CD4-positive, alpha-beta T cell treated with Interleukin-12 subunit alpha and Interleukin-12 subunit beta, for 1 hour (primary cell): ENCODE measurements at regions not wholly inside any gene's neighbourhood (a gene's known extent, or its start where the extent isn't known, plus 50 kb on each side); places are given as distances from the start of the nearest gene placed in this dataset.
"Not testable (repeated sequence)": the region's sequence is repeated elsewhere in the genome, so short reads cannot be mapped to it uniquely, and the experiment has no call there.

Source experiments
- DNase-seq: peaks from one replicate; pipeline ENCODE4 v3.0.0-alpha.2; 2020

DNA sequence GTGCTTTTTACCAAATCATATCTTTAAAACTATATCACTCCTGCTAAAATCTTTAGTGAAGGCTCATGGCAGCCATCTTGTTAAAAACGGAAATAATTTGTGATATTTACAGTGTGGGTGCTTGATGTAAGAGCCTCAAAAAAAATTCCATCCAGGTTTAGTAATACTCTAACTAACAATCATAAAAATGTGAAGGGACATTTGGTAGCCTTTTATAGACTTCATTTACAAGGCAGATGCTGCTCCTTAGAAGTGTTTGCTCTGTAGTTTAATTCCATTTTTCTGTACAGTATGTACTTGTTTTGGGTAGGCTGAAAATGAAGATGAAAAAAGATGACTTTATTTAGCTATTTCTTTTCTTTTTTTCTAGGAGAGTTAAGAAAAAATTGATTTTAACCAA, 525.0 kb downstream of the ZEB2 start:
- no peak for DNase-seq

DNA sequence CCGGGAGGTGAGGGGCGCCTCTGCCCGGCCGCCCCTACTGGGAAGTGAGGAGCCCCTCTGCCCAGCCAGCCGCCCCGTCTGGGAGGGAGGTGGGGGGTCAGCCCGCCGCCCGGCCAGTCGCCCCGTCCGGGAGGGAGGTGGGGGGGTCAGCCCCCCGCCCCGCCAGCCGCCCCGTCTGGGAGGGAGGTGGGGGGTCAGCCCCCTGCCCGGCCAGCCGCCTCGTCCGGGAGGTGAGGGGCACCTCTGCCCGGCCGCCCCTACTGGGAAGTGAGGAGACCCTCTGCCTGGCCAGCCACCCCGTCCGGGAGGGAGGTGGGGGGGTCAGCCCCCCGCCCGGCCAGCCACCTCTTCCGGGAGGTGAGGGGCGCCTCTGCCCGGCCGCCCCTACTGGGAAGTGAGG, 528.3 kb downstream of the ZEB2 start:
- not testable (repeated sequence) for DNase-seq

DNA sequence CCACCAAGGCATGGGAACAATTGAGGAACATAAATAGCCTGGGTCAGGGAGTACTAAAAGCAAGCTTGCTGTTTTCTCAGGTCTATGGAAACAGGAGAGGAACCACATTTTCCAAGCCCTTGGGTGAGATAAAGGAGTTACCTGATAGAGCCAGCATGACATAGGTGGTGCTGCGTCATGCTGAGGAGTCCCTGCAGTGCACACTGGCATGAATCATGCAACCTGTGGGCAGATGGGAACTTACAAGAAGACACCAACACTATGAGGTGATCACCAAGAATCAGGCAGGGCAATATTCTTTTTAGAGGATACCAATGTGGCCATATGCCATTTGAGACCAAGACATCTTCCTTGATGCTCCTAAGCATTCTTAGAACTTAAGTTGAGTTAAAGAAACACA, 531.8 kb downstream of the ZEB2 start:
- DNase-seq, result no peak

DNA sequence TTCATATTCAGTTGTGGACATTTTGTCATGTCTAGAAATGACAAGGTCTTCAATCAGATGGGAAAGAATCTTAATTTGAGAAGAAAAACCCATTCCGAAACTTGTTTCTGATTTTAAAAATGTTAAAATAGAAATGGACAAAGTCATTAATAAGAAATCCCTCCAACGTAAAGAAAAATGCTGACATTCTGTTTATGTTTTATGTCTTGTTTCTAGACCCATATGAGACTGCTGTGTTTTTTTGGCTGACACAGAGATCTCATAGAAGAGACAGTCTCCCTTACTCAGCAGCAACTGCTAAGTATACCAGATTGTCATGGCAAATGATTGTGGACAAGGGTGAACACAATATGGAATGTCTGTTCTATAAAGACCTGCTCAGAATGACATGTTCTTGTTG, 538.5 kb downstream of the ZEB2 start:
- no peak for DNase-seq

DNA sequence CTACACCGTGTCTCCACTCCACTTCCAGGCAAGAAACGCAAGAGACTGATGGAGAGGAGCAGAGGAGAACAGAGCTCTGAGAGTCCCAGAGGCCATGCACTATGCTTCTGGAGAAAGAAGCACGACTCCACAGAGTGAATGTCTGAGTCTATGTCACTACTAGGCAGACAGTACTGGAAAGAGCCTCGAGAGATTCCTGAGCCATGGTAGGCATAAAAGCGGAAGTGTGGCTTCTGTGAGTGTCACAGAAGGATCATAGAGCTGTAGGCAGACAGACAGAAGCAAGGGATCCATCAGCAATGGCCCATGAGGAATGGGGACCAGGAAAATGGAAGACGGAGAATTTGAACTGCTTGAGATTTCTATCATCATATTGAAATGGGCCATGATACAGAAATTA, 542.6 kb downstream of the ZEB2 start:
- DNase-seq, result no peak

DNA sequence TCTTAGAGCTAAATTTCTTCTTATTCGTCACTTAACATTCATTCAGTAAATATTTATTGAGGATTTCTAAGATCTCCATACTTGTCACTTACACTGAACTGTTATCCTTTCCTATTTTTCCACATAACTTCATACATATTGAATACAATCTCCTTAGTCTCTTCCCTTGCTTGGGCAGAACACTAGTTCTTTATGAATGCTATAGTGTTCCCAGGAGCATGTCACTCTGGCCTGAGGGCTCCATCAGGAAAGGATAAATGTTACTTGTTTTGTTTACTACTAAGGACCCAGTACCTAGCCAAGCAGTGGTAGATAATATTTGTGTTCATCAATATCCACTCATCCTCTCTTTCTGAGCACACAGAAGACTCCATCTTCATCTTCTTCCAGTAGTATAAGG, 544.7 kb downstream of the ZEB2 start:
- DNase-seq, result no peak

DNA sequence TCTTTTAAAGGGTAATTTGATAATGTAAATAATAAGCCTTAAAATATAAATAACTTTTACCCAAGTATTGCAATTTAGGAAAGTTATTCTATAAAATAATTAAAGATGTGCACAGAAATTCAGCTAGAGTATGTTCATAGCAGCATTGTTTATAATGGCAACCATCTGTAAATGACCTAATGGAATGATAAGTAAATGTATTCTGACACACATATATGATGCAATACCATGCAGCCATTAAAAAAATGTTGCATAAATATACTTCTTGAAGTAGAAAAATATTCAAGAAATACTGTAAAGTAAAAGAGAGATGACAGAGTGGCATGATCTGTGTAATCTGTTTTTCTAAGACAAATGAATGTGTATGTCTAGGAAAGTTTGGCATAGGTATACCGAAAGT, 545.7 kb downstream of the ZEB2 start:
- DNase-seq, result no peak

DNA sequence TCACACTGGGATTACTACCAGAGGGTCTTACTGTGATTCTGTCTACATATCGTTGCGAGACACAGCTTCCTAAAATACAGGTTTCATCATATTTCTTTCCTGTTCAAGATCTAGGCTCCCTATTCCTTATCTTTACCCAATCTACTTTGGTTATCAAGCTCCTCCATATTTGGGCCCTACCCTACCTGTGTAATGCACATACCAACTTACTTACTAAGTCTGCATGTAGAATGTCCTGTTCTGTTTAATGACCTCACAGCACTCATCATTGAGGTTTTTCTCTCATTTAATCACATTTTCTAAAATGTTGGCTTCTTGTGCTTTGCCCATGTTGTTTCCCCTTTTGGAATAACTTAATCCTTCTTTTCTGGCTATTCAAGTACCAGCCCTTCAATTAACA, 551.1 kb downstream of the ZEB2 start:
- no peak for DNase-seq

DNA sequence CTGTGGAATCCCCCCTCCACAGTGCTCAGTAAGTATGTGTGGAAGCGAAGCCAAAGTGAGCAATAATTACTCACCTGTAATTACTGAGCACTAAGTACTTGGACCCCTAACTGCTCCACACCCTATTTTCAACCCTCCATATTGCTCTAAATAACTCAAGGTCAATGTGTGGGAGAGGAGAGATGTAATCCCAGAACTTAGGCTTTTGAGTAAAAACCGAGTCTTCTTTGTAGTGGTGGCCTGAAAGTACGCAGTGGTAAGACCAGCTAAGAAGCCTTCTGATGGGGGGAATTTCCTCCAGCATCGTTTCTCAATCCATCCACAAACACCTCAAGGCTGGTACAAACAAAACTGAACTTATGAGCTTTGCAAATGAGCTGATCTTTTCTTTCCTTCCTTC, 551.6 kb downstream of the ZEB2 start:
- no peak for DNase-seq

DNA sequence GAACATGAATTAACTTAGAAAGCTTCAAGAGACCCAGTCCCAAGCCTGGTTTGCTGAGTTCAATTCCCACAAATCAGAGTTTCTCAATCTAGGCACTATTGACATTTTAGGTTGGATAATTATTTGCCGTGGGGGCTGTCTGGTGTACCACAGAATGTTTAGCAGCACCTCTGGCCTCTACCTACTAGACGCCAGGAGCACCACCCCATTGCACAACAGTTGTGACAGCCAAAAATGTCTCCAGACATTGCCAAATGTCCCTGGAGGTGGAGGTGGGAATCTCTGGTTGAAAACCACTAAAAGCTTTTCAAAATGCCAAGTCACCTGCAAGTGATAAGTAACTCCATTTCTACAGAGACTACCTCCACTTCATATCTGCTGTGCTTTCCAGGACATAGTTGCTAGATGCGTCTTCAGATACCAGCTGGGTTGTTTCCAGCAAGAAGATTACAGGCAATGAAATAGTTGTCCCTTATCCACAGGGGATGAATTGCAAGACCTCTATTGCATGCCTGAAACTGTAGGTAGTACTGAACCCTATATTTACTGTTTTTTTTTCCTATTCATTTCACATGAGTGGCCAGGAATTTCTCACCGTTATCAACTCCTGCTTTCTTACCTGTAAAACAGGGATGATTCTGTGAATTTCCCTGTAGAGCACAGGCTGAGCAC, 554.3 kb downstream of the ZEB2 start:
- no peak for DNase-seq

DNA sequence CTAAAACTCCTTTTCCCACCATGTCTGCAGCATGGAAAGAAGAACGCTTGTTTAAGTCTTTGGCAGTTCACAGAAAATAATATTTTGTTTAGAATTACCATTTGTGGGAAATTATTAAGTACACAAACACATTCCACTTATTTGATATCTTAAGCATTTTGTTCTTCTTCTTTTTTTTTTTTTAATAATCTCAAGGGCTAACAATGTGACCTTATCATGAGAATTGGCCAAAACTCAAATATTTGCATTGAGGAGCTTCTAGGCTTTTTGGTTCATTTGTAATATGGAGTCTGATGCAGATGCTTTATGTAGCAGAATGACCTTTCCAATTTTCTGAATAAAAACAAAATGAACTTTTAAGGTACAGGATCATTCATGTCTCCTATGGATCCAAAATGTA, 555.0 kb downstream of the ZEB2 start:
- DNase-seq, result no peak

DNA sequence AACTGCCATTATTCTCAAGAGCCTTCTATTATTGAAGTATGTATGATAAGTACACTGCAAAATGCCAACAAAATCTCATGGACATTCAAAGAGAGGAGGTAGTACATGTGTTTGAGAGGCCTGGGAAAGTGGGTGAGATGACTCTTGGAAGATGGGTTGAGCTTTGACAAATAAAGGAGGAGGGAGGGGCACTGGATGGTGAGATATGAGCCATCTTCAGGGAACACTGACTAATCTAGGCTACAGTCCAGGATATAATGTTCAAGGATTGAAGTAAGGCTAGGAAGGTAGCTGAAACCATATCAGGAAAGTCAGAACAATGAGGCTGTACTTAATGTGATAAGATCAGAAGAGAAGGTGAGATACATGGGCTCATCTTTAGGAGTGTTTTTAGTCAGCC, 559.7 kb downstream of the ZEB2 start:
- DNase-seq, result no peak

DNA sequence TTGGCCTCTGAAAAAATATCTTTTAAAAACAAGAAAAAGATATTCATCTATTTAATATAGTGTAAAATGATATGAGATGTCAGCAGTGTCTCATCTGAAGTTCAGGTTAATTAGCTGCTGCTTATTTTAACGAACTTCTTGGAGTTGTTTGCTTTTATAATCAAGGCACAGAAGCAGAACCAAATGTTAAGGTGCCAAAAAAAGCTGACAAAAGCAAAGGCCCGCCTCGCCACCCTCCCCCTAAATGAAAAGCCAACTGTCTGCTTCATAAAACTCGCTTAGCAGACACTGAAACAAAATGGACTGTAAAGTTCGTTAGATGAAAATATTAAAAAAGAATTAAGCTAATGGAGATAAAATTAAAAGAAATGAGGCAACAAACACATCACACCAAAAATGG, 562.6 kb downstream of the ZEB2 start:
- no peak for DNase-seq

DNA sequence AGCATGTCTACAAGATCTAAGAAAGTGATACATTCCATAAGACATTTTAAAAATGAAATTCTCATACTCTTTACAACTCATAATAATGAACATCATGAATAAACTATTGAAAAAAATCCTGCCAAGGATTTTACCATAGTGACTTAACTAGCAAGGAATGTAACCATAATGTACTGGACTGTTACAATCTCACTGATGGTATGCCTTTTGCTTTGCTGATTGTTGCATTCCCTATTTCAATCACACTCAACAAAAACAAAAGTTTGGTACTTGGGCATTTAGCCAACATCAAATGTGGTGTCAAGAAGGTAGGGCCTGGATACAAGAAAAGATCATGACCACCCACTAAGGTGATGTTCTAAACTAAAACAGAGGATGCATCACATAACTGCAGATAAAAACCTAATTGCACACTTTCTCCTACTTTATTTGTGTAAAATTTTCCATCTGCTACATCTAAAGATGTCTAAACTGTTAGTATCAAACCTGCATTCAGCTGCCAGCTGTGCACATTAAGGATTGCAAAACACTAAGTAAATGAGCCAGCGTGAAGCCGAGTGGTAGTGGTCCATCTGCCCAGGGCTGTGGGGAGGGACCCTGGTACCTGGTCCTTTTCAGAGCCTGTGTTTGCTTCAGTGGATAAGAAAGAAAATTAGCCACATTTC, 564.4 kb downstream of the ZEB2 start:
- no peak for DNase-seq

DNA sequence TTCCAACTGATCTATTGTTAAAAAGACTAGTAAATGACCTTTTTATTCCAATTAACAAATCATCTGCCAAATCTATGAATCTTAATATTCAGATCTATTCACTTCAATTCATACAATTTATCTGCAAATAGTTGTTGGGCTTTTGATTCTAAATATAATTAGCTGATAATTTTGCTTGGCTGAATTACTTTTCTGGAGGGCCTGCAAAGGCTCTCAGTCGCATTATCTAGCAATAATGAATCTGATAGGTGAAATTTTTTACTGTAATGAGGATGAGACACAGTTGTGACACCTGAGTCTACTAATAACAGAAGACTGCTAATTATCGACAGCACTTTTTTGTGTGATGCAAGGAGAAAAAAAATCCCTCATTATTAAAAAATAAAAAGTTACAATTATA, 565.1 kb downstream of the ZEB2 start:
- DNase-seq, result no peak

DNA sequence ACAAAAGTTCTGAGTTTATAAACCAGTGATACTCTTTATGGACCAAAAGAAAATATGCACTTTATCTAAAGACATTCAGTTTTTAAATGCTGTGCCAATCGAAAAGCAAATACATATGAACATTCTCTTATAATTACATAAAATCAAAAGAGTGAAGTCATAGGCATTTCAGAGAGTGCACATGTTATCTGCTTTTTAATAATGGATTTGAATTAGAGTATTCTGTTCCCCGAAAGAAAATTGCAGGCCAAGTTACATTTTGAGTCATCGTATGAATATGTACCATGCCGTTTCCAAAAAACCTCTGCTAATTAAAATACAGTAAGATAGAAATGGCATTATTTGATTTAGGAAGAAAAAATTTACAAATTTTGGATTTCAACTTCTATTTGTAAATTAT, 565.7 kb downstream of the ZEB2 start:
- DNase-seq, result no peak

DNA sequence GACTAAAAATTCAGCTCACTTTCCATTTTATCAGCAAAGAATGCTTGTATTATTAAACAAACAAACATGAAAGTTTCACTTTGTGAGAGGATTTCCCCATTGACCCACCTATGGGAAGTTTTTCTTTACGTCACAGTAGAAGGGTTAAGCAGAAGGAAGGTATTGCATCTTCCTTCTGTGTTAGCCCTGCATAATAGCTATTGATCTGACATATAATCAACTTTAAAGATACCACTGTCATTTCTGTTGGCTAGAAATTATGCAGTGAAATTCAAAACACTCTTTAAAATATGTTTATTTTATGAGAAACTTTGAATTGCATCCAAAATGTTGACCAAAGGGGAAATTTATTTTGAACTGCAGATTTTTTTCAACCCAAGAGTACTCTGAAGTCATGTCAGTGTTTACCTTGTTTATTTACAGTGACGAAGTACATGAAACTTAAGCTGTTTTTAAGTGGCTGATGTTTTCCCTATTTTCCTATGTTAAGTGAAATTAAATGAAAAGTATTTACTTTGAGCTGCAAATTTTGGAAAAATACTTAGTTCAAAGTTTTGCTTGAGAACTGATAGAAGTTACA, 566.4 kb downstream of the ZEB2 start:
- no peak for DNase-seq

DNA sequence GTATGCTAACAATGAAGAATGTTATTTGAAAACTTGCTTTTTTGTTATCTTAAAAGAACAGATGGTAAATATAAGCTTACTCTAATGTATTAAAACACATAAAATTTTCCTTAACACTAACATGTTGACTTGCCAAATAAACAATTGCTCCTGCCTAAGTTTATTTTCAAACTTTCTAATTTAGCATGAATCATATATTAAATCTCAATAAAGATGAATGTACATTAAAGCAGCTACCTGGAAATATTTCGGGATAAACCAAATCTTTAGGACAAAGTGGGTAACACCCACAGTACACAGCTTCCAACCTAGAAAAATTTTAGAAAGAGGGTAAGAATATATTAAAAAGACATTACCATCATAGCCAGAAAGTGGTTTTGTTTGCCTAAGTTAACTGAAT, 567.4 kb downstream of the ZEB2 start:
- no peak for DNase-seq

DNA sequence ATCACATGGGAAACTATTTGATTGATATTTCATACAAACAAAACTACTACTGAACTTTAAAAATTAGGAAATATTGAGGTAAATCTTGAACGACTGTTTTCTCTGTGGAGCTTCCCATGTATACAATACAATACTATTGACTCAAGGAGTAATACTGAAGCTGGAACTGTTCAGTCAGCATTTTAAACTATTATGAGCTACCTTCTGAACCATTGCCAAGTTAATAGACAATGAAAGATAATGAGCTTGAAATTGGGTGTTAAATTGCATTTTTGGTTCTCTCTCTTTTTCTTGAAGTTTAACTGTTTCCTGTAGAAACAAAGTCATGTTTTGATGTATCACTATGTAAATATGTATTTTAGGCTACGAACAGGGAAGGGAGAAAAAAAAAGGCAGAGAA, 569.2 kb downstream of the ZEB2 start:
- no peak for DNase-seq

DNA sequence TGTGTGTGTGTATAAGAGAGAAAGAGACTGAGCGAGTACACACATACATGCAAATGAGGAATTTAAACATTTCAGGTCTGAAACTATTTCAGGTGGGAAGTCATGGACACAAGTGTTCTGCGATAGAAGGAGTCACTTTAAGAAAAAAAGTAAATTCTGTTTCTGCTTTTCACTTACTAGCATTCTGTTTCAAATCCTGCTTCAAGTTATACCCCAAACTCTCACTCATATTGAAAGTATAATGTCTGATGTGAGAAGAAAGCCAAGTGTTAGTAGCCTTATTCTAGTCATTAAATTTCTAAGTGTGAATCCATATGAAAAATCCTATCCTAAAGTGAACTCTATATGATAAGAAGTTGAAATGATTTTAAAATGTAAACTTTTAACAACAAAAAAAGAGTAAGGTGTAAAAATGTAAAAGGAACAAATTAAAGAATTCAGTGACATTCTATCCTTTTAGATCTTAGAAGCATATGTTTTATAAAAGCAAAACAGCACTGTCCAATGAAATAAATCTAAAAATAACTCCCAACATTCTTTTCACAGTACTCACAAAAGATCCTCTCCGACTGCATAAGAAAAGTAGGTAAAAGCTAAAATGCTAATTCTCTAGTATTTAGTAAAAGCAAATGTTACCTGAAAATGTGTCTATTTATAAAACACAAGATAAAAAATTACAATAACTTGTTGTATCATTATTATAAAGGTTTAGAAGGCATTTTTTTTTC, 570.6 kb downstream of the ZEB2 start:
- DNase-seq, result no peak

DNA sequence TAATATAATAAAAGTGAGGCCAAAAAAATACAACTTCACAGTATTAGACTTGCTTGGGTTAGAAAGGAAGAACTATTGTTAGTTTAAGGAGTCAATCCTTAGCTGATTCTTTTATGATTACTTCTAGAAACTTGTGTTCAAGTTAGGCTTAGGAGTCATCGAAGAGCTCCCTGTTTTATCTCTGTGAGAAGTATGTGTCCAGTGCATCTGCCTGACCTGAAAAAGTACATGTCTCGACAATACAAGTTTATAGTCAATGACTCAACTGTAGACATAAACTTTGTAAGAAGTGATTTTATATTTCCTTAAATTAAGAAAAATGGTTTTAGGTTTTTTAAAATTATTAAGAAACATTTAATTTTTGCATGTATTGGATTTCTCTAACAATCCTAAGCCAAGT, 571.2 kb downstream of the ZEB2 start:
- DNase-seq, result no peak

DNA sequence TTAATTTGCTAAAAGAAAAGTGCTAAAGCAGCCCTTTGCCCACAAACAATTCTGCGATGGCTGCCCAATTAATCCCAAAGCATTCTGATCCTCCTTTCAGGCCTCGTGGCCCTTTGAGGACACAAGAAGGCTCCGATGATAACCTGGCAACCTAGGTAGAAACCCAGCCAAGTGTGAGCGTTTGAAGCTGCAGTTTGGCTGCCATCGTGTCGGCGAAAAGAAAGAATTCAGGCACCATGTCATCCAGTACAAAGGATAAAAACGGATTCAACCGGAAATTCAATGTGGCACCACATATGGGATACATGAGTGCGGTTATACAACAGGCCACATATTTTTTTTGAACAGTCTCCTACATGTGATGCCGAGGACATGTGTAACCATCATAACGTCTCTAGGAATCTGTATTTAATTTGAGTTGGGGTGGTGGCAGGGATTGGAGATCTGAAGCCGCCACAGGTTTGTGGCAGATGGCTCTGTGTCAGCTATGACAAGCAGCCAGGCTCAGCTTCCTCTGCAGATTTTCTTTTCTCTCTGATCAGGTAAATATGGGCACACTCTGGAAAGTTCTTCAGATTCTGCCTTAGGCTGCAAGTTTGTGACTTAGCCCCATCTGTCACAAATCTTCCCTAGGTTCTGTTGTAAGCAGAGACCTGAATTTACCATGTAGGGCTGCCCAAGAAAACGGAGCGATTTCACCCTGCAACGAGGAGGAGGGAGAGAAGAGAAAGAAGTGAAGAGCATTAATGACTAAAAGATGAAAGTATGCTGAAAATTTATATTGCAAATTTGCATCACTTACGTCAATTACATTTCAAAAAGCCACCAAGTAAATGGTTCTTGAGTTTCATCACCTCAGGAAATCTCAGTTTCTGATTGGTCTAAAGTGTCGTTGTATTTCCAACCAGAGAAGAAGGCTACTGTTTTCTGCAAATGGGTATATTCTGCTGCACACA, 573.2 kb downstream of the ZEB2 start:
- no peak for DNase-seq

DNA sequence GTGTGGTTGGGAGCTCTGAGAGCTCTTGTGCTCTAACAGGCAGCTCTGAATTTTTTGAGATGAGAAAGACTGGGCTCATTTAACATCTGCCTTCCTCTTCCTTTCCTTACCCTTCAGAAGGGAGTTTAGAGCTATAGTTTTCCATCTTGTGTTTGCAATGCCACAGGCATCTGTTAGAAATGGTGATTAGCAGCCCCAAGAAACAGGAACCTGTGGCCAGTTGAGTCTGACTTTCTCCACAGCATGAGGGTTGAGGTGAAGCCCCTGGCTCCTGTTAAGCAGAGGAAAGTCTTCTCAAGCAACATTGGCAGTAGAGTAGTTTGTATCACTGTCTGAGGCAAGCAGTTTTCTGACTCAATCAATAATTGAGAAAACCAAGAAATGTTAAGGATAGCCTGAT, 577.4 kb downstream of the ZEB2 start:
- no peak for DNase-seq
